ENCODE measurements at regions not wholly inside any gene's neighbourhood (a gene's known extent, or its start where the extent isn't known, plus 50 kb on each side); places are given as distances from the start of the nearest gene placed in this dataset.

DNA sequence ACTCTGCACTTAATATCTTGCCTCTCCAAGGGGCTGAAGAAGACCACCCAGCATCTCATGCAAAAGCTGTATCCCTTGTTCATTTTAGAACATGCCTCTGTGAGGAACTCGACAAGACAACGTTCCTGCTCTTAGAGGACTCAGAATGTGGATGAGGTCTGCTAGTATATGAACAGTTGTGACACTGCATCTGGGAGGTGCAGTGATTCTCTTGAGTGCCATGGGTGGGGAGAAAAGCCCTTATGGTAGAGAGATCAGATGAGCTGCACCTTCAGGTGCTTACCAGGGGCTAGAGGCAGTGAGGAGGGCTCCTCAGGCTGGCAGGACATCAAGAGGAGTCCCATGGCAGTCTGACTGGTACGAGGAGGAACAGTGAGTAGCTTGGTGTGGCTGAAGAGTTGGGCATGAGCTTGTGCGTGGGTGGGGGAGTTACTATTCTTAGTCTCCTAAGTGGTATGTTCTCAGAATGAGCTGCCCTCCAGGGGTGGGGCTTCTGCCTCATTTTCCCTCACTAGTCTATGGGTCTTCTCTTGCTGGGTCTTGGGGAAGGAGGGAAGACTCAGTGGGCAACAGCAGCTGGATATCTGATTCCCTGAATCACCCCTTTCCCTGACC lies 56.7 kb upstream of the ATP2B2 start:
- no peak overlapping the region for H3K4me2 ChIP-seq
- FAIRE-seq (no peak), DNase-seq (ENCODE audit: low read depth in 1 of 2, low spot score in 1 of 2) (no peak), ATAC-seq (no peak)
- POLR2A ChIA-PET, result no interaction called here
- no peaks in the 10 kb centered on the region for H3K9me3 ChIP-seq
- WGBS (ENCODE audit: missing lambda C conversion rate), result 2% methylated on average over 4 of the region's 4 CpGs
- TF ChIP-seq EHMT2 (IDR thresholded peaks at IDR 0.05; ENCODE audit: low read depth), result no peak
- no peak for TF ChIP-seq FOSB (CRISPR knock-in tag; IDR thresholded peaks at IDR 0.05)
- no peak for TF ChIP-seq RAD21 (conservative IDR thresholded peaks at IDR 0.05 in 1 of 2, IDR thresholded peaks at IDR 0.05 in 1 of 2)
- TF ChIP-seq HDAC2 (IDR thresholded peaks at IDR 0.05), result no peak
- TF ChIP-seq PHF8 (IDR thresholded peaks at IDR 0.05; ENCODE audit: borderline replicate concordance, low read depth), result no peak
- no peak for TF ChIP-seq CBX8 (IDR thresholded peaks at IDR 0.05)
- no peak for TF ChIP-seq PBX3 (IDR thresholded peaks at IDR 0.05)
- H3K27ac ChIP-seq, result no peak overlapping the region
- H3K4me3 ChIP-seq, result no peak overlapping the region
- no peaks in the 10 kb centered on the region for H3K4me1 ChIP-seq
- CTCF ChIA-PET, result no interaction called here

DNA sequence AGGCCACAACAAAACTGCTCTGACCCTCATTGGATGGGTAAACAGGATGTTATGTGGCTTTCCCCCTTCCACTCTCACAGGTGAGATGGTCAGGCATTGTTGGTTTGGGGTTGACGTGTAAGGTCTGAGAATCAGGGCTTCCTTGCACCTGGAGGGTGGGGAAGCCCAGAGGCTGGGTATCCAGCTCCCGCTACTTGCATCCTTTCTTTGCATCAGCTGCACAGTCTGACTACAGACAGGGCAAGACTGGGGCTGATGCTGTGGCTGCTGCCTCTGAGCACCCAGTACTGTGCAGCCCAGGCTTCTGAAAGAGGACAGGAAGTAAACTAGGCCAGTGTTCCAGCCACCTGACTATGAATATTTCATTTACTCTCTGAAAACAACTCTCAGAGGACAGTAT lies 58.0 kb upstream of the ATP2B2 start:
- 0% methylated on average over 2 of the region's 2 CpGs for WGBS (ENCODE audit: missing lambda C conversion rate)
- DNase-seq (ENCODE audit: low read depth in 1 of 2, low spot score in 1 of 2) (no peak), FAIRE-seq (no peak), ATAC-seq (no peak)
- no peak overlapping the region for H3K27ac ChIP-seq
- H3K4me1 ChIP-seq, result no peaks in the 10 kb centered on the region
- H3K4me2 ChIP-seq, result no peak overlapping the region
- ChIA-PET CTCF (no interaction called here), POLR2A (no interaction called here)
- H3K4me3 ChIP-seq, result no peak overlapping the region
- H3K9me3 ChIP-seq, result no peaks in the 10 kb centered on the region
- TF ChIP-seq, protein P1, sequence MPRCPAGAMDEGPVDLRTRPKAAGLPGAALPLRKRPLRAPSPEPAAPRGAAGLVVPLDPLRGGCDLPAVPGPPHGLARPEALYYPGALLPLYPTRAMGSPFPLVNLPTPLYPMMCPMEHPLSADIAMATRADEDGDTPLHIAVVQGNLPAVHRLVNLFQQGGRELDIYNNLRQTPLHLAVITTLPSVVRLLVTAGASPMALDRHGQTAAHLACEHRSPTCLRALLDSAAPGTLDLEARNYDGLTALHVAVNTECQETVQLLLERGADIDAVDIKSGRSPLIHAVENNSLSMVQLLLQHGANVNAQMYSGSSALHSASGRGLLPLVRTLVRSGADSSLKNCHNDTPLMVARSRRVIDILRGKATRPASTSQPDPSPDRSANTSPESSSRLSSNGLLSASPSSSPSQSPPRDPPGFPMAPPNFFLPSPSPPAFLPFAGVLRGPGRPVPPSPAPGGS (IDR thresholded peaks at IDR 0.05), result no peak
- TF ChIP-seq CHD2 (IDR thresholded peaks at IDR 0.05; ENCODE audit: low read length, partially characterized antibody) (no peak), MAZ (IDR thresholded peaks at IDR 0.05; ENCODE audit: borderline replicate concordance, low read depth, low read length) (no peak), PHF8 (IDR thresholded peaks at IDR 0.05; ENCODE audit: borderline replicate concordance, low read depth) (no peak), HOXB13 (CRISPR knock-in tag; IDR thresholded peaks at IDR 0.05; ENCODE audit: low read depth) (no peak), HEYL (CRISPR knock-in tag; IDR thresholded peaks at IDR 0.05) (no peak), NPAS2 (CRISPR knock-in tag; IDR thresholded peaks at IDR 0.05; ENCODE audit: borderline replicate concordance) (no peak), ATOH8 (CRISPR knock-in tag; IDR thresholded peaks at IDR 0.05; ENCODE audit: low read depth) (no peak), SMC3 (IDR thresholded peaks at IDR 0.05) (no peak), RCOR1 (IDR thresholded peaks at IDR 0.05; ENCODE audit: low read depth, low read length) (no peak), CBX2 (IDR thresholded peaks at IDR 0.05; ENCODE audit: borderline replicate concordance, low read depth) (no peak), NR3C1 (IDR thresholded peaks at IDR 0.05) (no peak), ESRRA (IDR thresholded peaks at IDR 0.05; ENCODE audit: borderline replicate concordance, low read length) (no peak), POLR2AphosphoS2 (conservative IDR thresholded peaks at IDR 0.05; ENCODE audit: low read length) (no peak), JUN (IDR thresholded peaks at IDR 0.05) (no peak)
- TF ChIP-seq, protein P2, sequence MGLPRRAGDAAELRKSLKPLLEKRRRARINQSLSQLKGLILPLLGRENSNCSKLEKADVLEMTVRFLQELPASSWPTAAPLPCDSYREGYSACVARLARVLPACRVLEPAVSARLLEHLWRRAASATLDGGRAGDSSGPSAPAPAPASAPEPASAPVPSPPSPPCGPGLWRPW (IDR thresholded peaks at IDR 0.05), result no peak
- TF ChIP-seq, protein P3, sequence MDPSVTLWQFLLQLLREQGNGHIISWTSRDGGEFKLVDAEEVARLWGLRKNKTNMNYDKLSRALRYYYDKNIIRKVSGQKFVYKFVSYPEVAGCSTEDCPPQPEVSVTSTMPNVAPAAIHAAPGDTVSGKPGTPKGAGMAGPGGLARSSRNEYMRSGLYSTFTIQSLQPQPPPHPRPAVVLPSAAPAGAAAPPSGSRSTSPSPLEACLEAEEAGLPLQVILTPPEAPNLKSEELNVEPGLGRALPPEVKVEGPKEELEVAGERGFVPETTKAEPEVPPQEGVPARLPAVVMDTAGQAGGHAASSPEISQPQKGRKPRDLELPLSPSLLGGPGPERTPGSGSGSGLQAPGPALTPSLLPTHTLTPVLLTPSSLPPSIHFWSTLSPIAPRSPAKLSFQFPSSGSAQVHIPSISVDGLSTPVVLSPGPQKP (IDR thresholded peaks at IDR 0.05; ENCODE audit: low read depth, low read length), result no peak
